HEK293 (cell line): ENCODE measurements at regions not wholly inside any gene's neighbourhood (a gene's known extent, or its start where the extent isn't known, plus 50 kb on each side); places are given as distances from the start of the nearest gene placed in this dataset.

Experiments
- CTCF ChIP-seq: fragments of 450-650 bp; formaldehyde crosslinking; IDR thresholded peaks from 2 replicates; pipeline ENCODE4 v1.5.1; 2016; ENCODE audit warnings: missing biosample characterization, missing genetic modification characterization
- TCF7L2 ChIP-seq: IDR thresholded peaks from 2 replicates; pipeline ENCODE4 v1.6.1; 2011; ENCODE audit warnings: low read depth, mild to moderate bottlenecking, inconsistent platforms, low read length, moderate library complexity, borderline replicate concordance
- ZNF114 ChIP-seq: fragments of 450-650 bp; formaldehyde crosslinking; IDR thresholded peaks from 2 replicates; pipeline ENCODE4 v1.5.0; 2017; ENCODE audit warnings: missing biosample characterization, missing genetic modification characterization
- ZNF175 ChIP-seq: fragments of 450-650 bp; formaldehyde crosslinking; IDR thresholded peaks from 2 replicates; pipeline ENCODE4 v1.5.1; 2016; ENCODE audit warnings: missing biosample characterization, missing genetic modification characterization
- ZNF24 ChIP-seq: fragments of 450-650 bp; formaldehyde crosslinking; IDR thresholded peaks from 2 replicates; pipeline ENCODE4 v1.5.1; 2016; ENCODE audit warnings: missing biosample characterization, missing genetic modification characterization

GRCh38 chr11:19607656-19608360 is 104.8 kb upstream of the NAV2 start:
- TF ChIP-seq ZNF24 (tag by site-specific recombination) (no peak), CTCF (tag by site-specific recombination) (no peak), TCF7L2 (no peak), ZNF175 (tag by site-specific recombination) (no peak), ZNF114 (tag by site-specific recombination) (no peak)
